HG03139 (cell line): ENCODE measurements at regions not wholly inside any gene's neighbourhood (a gene's known extent, or its start where the extent isn't known, plus 50 kb on each side); places are given as distances from the start of the nearest gene placed in this dataset.

Source experiments
- ATAC-seq: cut with Tn5 transposase; IDR thresholded peaks from one replicate; pipeline ENCODE4 v1.9.1; 2021; ENCODE audit not compliant: unreplicated experiment

DNA sequence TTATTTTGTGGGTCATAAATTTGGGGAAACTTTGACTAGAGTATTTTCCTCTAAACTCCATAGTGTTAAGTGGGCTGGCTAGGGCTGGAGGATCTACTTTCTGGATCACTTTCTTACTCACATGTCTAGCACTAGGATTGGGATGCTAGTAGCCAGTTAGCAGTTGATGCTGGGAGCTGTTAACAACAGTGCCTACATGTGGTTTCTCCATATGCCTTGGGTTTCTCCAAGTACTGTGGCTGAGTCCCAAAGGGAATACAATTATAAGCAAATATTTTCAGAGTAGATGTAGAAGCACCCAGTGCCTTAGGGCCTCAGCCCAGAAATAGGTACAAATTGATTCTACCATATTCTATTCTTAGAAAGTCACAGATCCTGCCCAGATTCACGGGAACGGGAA is 1614.9 kb downstream of the ARAP2 start:
- no peak for ATAC-seq

GRCh38 chr4:34633241-34633640 is 1611.1 kb downstream of the ARAP2 start:
- ATAC-seq: no peak

DNA sequence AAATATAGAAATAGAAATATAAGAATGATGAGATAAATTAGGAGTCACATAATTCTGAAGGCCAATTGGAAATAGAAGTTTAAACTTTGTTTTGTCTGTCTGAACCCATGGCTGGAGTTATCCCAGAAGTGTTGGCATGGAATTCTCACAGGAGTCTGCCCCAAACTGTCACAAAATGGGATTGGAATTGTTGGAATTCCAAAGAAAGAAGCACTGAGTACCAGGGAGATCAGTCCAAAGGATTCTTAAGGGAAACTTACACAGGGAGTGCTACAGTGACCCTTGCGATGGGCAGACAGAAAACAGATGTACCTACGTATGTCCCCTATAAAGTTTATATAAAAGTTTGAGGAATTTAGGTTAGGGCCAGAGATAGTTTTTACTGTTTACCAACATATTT is 1607.7 kb downstream of the ARAP2 start:
- ATAC-seq: no peak

DNA sequence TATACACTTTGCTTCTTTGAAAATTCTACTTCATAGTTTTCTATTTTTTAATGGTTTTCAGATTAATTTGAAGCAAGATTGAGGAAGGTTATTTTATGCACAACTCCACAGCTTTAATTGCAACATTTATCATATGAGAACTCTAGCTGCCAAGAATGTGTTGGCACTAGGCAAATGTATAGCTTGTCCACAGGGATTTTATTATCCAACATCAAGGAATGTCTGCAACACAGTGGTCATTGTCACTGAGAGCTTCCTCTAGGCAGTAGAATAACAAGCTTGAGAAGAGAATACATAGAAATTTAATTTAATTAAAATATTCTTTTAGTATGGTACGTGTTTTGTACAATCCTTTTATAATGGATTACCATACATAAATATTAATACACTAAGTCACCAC is 1600.8 kb downstream of the ARAP2 start:
- ATAC-seq: no peak

DNA sequence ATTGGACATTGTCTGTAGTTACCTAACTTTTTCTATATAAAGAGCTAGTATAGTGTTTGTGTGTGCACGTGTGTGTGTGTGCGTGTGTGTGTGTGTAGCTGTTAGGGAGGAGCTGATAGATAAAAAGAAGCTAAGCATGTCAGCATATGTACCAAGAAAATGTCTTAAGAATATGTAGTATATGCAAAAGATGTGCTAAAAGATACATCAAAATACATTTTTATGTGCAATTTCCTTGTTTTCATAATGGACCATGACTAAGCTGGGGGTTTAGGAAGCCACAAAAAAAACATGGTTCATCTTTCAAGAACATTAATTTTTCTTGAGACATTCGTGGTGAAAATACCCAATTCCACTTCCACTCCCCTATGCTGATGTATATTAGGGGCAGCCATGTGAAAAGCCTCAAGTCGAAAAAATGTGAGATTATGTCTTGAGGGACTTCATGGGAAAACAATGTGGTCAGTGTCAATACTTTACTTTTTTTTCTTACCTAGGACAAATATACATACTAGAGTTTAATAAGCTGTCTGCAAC is 1599.7 kb downstream of the ARAP2 start:
- no peak for ATAC-seq

- no peak for ATAC-seq
Observed at GRCh38 chr4:34649716-34650115, 1594.6 kb downstream of the ARAP2 start.

- ATAC-seq: no peak
Observed at GRCh38 chr4:34664051-34664450, 1580.3 kb downstream of the ARAP2 start.

- no peak for ATAC-seq
Observed at GRCh38 chr4:34676400-34676799, 1567.9 kb downstream of the ARAP2 start.

DNA sequence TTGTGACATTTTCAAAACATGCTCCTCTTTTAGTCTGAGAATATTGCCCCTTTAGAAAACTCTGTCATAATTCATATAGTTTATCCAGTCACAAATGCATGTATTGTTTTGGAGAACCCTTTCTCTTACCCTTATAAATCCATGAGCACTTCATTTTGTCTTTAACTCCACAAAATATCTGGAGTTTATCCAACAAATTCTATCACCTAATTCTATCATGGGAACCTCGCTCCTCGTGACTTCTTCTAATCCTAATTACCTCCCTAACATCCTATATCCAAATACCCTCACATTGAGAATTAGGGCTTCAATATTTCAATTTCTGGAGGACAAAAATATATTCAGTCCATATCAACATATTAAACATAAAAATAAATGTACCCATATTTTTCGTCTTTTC is 1565.9 kb downstream of the ARAP2 start:
- no peak for ATAC-seq

- ATAC-seq: no peak
Observed at GRCh38 chr4:34679228-34679627, 1565.1 kb downstream of the ARAP2 start.

GRCh38 chr4:34709564-34709963 is 1534.8 kb downstream of the ARAP2 start:
- ATAC-seq: no peak

- ATAC-seq: no peak
Observed at GRCh38 chr4:34718576-34719245, 1525.6 kb downstream of the ARAP2 start.

DNA sequence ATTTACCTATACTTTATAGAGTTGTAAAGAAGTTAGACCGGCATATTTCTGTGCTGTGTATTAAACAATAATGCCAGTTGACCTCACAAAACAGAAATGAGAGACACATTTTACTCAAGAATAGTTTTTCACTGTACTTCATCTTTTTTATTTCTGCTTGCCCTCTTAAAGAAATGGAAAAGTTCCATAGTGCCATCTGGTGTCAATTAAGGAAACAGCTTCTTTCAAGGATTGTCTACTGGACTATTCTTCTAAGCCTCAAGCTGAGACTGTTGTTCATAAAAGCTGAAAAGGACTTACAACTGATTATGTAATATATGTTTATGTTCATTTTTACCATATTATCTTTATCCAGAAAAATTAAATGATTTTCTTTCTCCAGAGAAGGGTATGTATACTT is 1523.7 kb downstream of the ARAP2 start:
- ATAC-seq: no peak

DNA sequence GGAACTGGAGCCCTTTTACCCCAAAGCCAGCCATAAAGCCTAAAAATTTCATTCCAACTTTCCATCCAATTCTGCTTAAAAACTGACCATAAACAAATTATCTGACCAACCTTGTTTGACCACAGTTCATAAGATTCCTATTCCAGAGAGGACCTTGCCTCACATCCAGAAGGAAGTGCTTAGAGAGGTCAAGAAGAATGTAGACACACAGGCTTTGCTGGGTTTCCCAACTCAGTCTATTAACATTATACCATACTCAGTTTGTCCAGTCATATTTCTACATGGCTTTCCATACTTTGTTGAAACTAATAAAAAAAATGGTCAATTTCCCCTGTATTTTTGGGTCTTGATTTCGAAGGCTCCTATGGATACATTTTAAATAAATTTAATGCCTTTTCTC is 1522.5 kb downstream of the ARAP2 start:
- ATAC-seq: no peak

GRCh38 chr4:34723605-34724004 is 1520.7 kb downstream of the ARAP2 start:
- no peak for ATAC-seq

DNA sequence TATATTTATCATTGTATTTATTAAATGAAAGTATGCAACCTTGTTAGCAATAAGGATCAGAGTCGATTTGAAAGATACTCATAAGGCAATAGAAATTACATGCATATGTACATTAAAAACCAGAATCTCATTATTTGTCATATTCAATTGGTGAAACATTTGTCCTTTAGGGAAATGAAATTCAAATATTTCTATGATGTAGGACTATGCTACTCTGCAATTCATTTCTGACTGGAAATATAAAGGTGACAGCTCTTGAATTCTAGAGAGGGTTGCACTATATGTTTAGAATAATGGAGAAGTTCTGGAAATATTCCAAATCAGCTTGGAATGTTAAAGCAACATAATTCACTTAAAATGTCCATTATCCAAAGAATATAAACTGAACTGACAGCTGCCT is 1519.8 kb downstream of the ARAP2 start:
- ATAC-seq: no peak

DNA sequence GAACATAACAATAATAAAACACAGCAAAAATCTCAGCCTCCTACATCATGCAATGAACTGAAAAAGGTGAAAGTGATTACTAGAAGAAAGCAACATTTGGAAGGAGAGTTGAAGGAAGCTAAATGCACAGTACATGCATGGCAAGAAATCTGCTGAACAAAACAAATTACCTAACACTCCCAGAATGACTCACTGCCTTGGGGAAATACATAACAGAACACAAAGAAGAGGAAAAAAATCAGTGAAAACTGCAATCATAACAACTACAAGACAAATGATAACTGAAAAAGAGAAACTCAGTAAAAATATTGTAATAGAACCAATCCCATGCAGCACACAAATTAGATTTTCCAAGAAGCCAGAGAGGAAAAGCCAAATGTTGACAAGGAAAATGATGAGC is 1513.2 kb downstream of the ARAP2 start:
- ATAC-seq: no peak

- ATAC-seq: no peak
Observed at GRCh38 chr4:34732176-34732950, 1512.0 kb downstream of the ARAP2 start.

DNA sequence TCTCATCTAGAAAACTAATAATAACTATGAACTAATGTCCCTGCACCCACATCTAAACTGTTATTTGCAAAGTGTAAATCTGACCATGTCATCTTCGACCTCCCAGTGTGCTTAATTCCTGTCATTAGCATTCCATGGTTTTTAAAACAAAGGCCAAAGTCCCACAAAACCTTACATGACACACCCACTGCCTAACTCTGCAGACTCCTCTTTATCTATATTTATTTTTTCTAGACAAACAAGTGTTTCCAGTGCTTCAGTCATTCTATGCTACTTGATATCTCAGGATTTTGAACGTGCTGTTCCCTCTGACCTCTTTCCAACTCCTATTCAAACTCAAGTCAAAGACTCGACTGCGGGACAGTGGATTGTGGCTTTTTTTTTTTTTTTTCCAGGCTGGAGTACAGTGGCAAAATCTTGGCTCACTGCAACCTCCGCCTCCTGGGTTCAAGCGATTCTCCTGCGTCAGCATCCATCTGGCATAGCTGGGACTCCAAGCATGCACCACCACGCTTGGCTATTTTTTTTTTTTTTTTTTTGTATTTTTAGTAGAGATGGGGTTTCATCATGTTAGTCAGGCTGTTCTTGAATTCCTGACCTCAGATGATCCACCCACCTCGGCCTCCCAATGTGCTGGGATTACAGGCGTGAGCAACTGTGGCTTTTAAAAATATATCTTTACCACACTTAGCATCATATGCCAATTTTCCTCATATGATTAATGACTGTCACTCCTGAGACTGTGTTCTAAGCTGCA is 1511.0 kb downstream of the ARAP2 start:
- no peak for ATAC-seq

- no peak for ATAC-seq
Observed at GRCh38 chr4:34766935-34767334, 1477.4 kb downstream of the ARAP2 start.

GRCh38 chr4:34767407-34767806 is 1476.9 kb downstream of the ARAP2 start:
- no peak for ATAC-seq

DNA sequence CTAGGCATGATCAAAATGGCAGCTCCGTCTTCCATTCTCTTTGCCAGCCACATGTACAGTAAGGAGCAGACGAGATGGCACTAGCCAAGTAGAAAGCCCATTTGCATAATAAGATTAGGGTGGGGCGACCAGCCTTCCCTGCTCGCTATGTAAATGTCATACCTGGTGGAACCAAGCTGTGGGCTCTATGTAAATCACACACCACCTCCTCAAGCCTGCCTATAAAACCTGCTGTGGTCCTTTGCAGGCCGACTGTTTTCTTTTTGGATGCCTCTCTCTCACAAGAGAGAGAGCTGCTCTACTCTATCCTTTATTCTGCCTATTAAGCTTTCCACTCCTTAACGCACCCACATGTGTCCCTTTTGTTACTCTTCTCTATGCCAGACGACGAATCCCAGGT is 1472.7 kb downstream of the ARAP2 start:
- ATAC-seq: no peak
